ENCODE measurements at regions not wholly inside any gene's neighbourhood (a gene's known extent, or its start where the extent isn't known, plus 50 kb on each side); places are given as distances from the start of the nearest gene placed in this dataset.

DNA sequence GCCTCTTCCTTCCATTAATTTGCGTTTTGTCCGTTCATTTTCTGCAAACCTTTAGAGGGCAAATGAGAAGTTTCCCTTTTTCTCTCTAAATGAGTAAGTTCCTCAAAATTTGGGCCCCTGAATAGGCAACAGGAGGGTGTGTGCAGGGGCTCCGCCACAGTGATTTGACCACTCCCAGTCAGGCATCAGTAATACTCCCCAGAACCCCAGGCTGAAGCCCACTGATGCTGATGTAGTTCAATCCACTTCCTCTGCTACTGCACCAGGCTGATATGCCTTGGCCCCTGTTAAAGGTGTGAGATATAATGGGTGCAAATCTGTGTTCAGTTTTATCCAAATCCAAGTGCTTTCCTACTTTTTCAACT is 1150.0 kb downstream of the RPIA start:
- Mint-ChIP-seq H3K27ac (no peak overlapping the region), H3K9me3 (peaks cover 46% of the 10 kb centered on the region), H3K27me3 (ENCODE audit: insufficient read depth, low read depth) (peaks cover 9% of the 10 kb centered on the region), H3K4me1 (no peaks in the 10 kb centered on the region), H3K4me3 (no peak overlapping the region), H3K36me3 (peaks cover 5% of the 10 kb centered on the region)
- no peak for DNase-seq (ENCODE audit: low spot score)
- Histone ChIP-seq H3K27me3 (no peaks in the 10 kb centered on the region), H3K9ac (no peak overlapping the region), H3K4me2 (no peak overlapping the region), H3K4me3 (no peak overlapping the region), H3K36me3 (no peaks in the 10 kb centered on the region), H3F3A (ENCODE audit: low read depth) (no peaks in the 10 kb centered on the region), H3K79me2 (ENCODE audit: low read depth) (no peaks in the 10 kb centered on the region), H3K9me3 (ENCODE audit: low read depth) (peaks cover 49% of the 10 kb centered on the region), H2AFZ (replicated peaks) (no peak overlapping the region), H3K27ac (no peak overlapping the region), H3K4me1 (no peaks in the 10 kb centered on the region), H4K20me1 (ENCODE audit: low read depth) (no peaks in the 10 kb centered on the region)
- TF ChIP-seq, protein P1, sequence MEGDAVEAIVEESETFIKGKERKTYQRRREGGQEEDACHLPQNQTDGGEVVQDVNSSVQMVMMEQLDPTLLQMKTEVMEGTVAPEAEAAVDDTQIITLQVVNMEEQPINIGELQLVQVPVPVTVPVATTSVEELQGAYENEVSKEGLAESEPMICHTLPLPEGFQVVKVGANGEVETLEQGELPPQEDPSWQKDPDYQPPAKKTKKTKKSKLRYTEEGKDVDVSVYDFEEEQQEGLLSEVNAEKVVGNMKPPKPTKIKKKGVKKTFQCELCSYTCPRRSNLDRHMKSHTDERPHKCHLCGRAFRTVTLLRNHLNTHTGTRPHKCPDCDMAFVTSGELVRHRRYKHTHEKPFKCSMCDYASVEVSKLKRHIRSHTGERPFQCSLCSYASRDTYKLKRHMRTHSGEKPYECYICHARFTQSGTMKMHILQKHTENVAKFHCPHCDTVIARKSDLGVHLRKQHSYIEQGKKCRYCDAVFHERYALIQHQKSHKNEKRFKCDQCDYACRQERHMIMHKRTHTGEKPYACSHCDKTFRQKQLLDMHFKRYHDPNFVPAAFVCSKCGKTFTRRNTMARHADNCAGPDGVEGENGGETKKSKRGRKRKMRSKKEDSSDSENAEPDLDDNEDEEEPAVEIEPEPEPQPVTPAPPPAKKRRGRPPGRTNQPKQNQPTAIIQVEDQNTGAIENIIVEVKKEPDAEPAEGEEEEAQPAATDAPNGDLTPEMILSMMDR (IDR thresholded peaks at IDR 0.05), result no peak
- TF ChIP-seq EZH2phosphoT487 (IDR thresholded peaks at IDR 0.05) (no peak), EZH2 (IDR thresholded peaks at IDR 0.05) (no peak)

DNA sequence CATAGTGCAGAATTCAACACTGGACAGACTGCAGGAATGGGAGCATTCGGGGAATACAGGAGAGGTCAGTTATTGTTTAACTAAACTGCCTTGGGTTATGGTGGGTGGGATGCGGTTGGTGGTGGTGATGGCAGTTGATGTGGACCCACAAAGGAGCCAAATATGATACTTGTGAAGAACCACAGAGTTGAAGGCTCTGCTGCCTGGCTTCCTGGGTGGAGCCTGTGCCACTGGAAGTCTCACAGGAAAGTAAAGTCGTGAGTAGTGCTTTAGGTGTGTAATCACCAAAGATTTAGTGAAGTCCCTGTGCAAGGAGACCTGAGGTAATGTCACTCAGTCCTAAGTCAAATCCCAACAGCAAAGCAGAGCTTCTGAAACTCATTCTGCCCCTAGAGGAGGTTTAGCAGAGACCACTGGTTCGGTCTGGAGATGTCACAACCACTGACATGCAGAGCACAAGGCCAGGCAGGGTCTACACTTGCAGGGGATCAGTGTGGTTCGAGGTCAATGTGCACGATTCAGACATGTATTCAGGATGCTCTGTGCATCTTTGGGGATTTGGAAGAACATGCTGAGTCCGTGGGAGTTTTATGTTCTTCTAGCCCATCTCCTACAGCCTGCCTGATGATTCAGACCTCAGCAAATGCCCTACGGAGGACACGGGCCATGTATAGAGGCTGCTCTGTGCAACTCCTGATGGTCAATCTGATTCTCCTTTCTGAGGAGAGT is 1150.9 kb downstream of the RPIA start:
- no peak overlapping the region for H3K27ac ChIP-seq
- no peaks in the 10 kb centered on the region for H3K4me1 ChIP-seq
- no peak for DNase-seq (ENCODE audit: low spot score)
- no peak overlapping the region for H2AFZ ChIP-seq (replicated peaks)
- no peaks in the 10 kb centered on the region for H3K36me3 ChIP-seq
- H3K9ac ChIP-seq, result no peak overlapping the region
- no peak overlapping the region for H3K4me3 ChIP-seq
- peaks cover 8% of the 10 kb centered on the region for H3K27me3 Mint-ChIP-seq (ENCODE audit: insufficient read depth, low read depth)
- peaks cover 5% of the 10 kb centered on the region for H3K36me3 Mint-ChIP-seq
- TF ChIP-seq, protein P1 (IDR thresholded peaks at IDR 0.05), result no peak
- no peaks in the 10 kb centered on the region for H3K27me3 ChIP-seq
- peaks cover 44% of the 10 kb centered on the region for H3K9me3 Mint-ChIP-seq
- H3K4me1 Mint-ChIP-seq, result no peaks in the 10 kb centered on the region
- H3F3A ChIP-seq (ENCODE audit: low read depth), result no peaks in the 10 kb centered on the region
- H3K79me2 ChIP-seq (ENCODE audit: low read depth), result no peaks in the 10 kb centered on the region
- H4K20me1 ChIP-seq (ENCODE audit: low read depth), result no peaks in the 10 kb centered on the region
- no peak overlapping the region for H3K27ac Mint-ChIP-seq
- no peak overlapping the region for H3K4me3 Mint-ChIP-seq
- H3K9me3 ChIP-seq (ENCODE audit: low read depth), result peaks cover 51% of the 10 kb centered on the region
- H3K4me2 ChIP-seq, result no peak overlapping the region

DNA sequence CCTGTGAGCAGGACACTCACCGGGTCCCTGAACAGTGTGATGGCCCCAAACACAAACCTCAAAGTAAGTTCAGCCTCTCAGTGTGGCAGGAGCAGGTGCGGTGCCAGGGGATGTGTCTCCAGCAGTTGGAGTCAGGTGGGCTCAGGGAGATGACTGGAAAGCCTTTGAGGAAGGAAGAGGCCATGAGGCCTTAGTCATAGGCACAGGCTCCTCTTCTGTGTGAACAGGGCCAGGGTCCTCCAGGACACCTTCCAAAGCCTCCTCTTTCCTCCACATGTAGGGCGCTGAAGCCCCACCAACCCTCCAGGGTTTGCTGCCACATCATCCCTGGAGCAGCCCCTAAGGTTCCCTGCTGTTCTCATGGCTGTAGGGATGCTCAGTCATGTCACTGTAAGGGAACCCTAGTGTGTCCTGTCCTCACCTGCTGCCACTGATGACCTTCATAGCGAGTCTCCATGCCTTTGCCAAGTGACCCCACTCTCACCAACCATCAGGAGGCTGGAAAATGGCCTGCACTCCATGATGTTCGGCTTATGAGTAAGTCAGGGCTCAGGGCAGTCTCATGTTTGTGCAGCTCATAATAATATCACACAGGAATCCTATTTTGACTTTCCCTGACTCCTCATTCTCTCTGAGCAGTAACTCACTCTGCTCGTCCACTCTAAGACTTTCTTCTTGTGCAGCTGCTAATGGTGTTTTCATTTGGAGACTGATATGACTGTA is 1152.9 kb downstream of the RPIA start:
- Histone ChIP-seq H3K4me1 (no peaks in the 10 kb centered on the region), H3K79me2 (ENCODE audit: low read depth) (no peaks in the 10 kb centered on the region), H3K36me3 (no peaks in the 10 kb centered on the region), H4K20me1 (ENCODE audit: low read depth) (no peaks in the 10 kb centered on the region), H3F3A (ENCODE audit: low read depth) (no peaks in the 10 kb centered on the region), H3K4me3 (no peak overlapping the region), H3K9ac (no peak overlapping the region), H2AFZ (replicated peaks) (no peak overlapping the region), H3K4me2 (no peak overlapping the region), H3K9me3 (ENCODE audit: low read depth) (peaks cover 72% of the 10 kb centered on the region), H3K27ac (no peak overlapping the region), H3K27me3 (no peaks in the 10 kb centered on the region)
- DNase-seq (ENCODE audit: low spot score), result no peak
- H3K4me1 Mint-ChIP-seq, result no peaks in the 10 kb centered on the region
- H3K27me3 Mint-ChIP-seq (ENCODE audit: insufficient read depth, low read depth), result peaks cover 8% of the 10 kb centered on the region
- TF ChIP-seq EZH2 (IDR thresholded peaks at IDR 0.05), result no peak
- TF ChIP-seq, protein P1 (IDR thresholded peaks at IDR 0.05), result no peak
- no peak for TF ChIP-seq EZH2phosphoT487 (IDR thresholded peaks at IDR 0.05)
- peaks cover 62% of the 10 kb centered on the region for H3K9me3 Mint-ChIP-seq
- H3K27ac Mint-ChIP-seq, result no peak overlapping the region
- H3K4me3 Mint-ChIP-seq, result no peak overlapping the region
- peaks cover 5% of the 10 kb centered on the region for H3K36me3 Mint-ChIP-seq
